Activated T-cell treated with anti-CD3 and anti-CD28 coated beads for 24 hours (primary cell): ENCODE measurements at regions not wholly inside any gene's neighbourhood (a gene's known extent, or its start where the extent isn't known, plus 50 kb on each side); places are given as distances from the start of the nearest gene placed in this dataset.
"Not testable (repeated sequence)": the region's sequence is repeated elsewhere in the genome, so short reads cannot be mapped to it uniquely, and the experiment has no call there.

Experiments used
- DNase-seq: peaks from one replicate; pipeline ENCODE4 v3.0.0-alpha.2; 2020; ENCODE audit warnings: low read depth

- not testable (repeated sequence) for DNase-seq
These were observed 168.5 kb upstream of the FAM72C start for GRCh38 chr1:144140243-144140642.

DNA sequence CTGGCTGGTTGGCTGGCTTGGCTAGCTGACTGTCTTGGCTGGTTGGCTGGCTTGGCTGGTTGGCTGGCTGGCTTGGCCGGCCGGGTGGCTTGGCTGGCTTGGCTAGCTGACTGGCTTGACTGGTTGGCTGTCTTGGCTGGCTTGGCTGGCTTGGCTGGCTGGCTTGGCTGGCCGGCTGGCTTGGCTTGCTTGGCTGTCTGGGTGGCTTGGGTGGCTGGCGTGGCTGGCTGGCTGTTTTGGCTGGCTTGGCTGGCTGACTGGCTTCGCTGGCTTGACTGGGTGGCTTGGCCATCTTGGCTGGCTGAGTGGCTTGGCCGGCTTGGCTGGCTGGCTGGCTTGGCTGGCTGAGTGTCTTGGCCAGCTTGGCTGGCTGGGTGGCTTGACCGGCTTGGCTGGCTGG is 133.2 kb upstream of the FAM72C start:
- not testable (repeated sequence) for DNase-seq

- peak; percentile 20 for DNase-seq
These were observed 132.4 kb upstream of the FAM72C start for GRCh38 chr1:144104000-144104677.

GRCh38 chr1:144103156-144103880 is 131.5 kb upstream of the FAM72C start:
- peak; percentile 23 for DNase-seq

DNA sequence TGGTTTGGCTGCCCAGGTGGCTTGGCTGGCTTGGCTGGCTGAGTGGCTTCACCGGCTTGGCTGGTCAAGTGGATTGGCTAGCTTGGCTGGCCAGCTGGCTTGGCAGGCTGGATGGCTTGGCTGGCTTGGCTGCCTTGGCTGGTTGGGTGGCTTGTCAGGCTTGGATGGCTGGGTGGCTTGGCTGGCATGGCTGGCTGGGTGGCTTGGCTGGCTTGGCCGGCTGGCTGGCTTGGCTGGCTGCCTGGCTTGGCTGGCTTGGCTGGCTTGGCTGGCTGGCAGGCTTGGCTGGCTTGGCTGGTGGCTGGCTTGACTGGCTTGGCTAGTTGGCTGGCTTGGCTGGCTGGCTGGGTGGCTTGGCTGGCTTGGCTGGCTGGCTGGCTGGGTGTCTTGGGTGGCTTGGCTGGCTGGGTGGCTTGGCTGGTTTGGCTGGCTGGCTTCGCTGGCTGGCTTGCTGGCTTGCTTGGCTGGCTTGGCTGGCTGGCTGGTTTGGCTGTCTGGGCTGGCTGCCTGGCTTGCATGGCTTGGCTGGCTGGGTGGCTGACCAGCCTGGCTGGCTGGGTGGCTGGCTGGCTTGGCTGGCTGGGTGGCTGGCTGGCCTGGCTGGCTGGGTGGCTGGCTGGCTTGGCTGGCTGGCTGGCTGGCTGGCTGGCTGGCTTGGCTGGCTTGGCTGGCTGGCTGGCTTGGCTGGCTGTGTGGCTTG is 130.4 kb upstream of the FAM72C start:
- DNase-seq, result not testable (repeated sequence)

GRCh38 chr1:144101397-144102045 is 129.7 kb upstream of the FAM72C start:
- no peak for DNase-seq

DNA sequence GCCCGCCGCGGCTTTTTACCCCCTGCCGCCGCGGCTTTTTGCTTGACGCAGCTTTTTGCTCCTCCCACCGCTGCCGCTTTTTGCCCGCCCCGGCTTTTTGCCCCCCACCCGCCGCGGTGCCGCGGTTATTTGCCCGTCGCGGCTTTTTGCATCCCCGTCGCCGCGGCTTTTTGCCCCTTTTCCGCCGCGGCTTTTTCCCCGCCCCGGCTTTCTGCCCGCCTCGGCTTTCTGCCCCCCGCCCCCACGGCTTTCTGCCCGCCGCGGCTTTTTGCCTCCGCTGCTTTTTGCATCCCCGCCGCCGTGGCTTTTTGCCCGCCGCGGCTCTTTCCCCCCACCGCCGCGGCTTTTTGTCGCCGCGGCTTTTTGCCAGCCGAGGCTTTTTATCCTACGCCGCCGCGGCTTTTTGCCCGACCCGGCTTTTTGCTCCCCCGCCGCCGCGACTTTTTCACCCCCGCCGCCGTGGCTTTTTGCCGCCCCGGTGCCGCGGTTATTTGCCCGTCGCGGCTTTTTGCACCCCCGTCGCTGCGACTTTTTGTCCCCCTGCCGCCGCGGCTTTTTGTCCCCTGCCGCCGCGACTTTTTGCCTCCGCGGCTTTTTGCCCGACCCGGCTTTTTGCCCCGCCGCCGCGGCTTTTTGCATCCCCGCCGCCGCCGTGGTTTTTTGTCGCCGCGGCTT is 105.5 kb upstream of the FAM72C start:
- DNase-seq, result not testable (repeated sequence)

DNA sequence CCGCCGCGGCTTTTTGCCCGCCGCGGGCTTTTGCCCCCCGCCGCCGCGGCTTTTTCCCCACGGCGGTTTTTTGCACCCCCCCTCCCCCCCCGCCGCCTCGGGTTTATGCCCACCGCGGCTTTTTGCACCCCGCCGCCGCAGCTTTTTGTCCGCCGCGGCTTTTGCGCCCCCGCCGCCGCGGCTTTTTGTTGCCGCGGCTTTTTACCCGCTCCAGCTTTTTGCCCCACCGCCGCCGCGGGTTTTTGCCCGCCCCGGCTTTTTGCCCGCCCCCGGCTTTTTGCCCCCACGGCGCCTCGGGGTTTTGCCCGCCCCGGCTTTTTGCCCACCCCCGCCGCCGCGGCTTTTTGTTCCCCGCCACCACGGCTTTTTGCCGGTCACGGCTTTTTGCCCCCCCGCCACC is 104.9 kb upstream of the FAM72C start:
- DNase-seq, result not testable (repeated sequence)

GRCh38 chr1:144070394-144071053 is 98.7 kb upstream of the FAM72C start:
- DNase-seq, result not testable (repeated sequence)

DNA sequence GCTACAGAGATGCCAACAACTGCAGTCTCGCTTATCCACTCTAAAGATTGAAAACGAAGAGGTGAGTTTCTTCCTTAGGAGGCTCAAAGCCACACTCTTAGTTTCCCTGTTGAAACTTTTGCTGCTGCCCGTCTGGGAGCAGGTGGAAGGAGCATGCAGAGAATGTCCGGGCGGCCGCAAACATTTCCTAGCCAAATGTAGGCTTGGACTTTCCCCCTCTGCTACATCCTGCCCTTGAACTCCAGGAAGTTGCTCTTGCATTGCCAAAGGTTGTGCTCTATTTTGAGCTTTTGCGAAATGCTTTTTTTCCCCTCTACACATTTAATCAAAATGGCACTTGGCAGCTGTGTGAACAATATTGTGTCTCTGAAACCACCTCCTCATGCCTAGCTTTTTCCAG is 95.3 kb upstream of the FAM72C start:
- not testable (repeated sequence) for DNase-seq

GRCh38 chr1:144066071-144066813 is 94.5 kb upstream of the FAM72C start:
- DNase-seq, result not testable (repeated sequence)

DNA sequence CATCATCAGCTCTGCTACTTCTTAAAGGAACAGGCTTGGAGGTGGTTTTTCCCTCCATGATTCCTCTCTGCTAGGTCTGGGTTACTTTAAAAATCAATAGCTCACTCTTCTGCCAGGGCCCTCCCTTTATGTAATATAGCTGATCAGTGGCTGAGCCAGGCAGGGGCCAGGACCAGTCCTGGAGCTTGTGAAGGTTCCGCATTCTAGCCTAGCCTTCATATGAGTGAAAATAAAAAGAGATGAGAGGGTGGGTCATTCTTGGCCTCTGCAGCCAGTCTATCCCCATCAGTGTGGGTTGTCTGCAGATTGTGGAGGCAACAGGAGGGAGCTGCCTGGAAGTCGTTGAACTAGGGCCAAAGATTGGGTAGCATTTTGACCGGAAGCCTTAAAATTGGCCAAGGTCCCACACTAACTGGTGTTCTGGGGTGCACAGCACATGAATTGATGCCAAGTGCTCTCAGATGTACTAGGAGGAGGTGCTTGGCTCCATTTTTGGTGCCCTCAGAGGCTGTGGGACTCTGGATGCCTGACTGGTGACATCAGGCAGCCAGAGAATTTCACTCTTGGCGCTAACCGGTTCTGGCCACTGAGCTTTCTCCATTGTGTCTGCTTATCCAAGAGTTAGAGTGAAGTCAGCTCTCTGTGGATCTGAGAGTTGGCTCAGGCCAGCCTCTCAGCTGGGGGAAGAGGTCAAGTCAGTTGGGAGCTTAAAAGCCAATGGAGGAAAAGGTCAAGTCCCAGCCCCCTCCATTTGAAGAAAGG is 93.7 kb upstream of the FAM72C start:
- not testable (repeated sequence) for DNase-seq

- not testable (repeated sequence) for DNase-seq
These were observed 77.6 kb upstream of the FAM72C start for GRCh38 chr1:144049365-144049764.

DNA sequence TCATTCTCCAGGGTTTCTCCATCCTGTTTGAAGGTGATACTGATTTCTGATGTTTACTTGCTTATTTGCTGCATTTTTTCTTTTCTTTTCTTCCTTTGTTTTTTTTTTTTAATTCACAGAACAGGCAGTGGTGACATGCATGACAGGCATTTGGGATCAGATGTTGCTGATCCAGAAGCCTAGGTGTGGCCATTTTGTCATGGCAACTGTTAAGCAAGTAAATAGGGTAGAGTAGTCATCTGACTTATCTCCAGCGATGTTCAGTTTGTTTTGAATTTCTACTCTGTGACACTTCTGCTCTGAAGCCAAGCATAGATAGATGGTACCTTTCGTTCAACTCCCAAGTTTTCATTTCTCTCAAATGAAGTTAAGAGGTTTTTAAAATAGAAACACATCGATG is 74.9 kb upstream of the FAM72C start:
- not testable (repeated sequence) for DNase-seq

GRCh38 chr1:144045751-144046546 is 74.2 kb upstream of the FAM72C start:
- DNase-seq, result peak; percentile 5

- not testable (repeated sequence) for DNase-seq
These were observed 70.5 kb upstream of the FAM72C start for GRCh38 chr1:144042251-144042650.

DNA sequence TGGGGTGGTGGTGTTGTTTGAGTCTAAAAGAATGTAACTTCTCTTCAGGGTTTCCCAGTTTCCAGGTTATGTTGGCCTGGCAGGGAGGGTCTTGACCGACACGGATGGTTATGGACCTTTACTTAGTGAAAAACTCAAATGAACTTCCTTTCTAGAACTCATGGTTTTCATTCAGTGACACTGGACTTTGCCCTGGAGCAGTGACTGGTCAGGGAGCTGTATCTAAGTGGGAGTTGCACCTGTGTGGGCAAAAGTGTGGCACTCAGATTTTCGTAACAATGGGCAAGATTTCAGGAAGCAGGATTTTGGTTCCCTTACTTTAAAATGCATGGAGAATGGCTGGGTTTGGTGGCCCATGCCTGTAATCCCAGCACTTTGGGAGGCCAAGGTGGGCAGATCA is 68.5 kb upstream of the FAM72C start:
- not testable (repeated sequence) for DNase-seq

GRCh38 chr1:144034045-144034444 is 62.3 kb upstream of the FAM72C start:
- not testable (repeated sequence) for DNase-seq

- DNase-seq, result not testable (repeated sequence)
These were observed 59.8 kb upstream of the FAM72C start for GRCh38 chr1:144031550-144031949.
